Activated CD8-positive, alpha-beta memory T cell treated with anti-CD3 and anti-CD28 coated beads for 4 hours (primary cell): ENCODE measurements at regions not wholly inside any gene's neighbourhood (a gene's known extent, or its start where the extent isn't known, plus 50 kb on each side); places are given as distances from the start of the nearest gene placed in this dataset.
"Not testable (repeated sequence)": the region's sequence is repeated elsewhere in the genome, so short reads cannot be mapped to it uniquely, and the experiment has no call there.

Experiments
- DNase-seq, 2 donors: peaks; one replicate each; pipeline ENCODE4 v3.0.0-alpha.2; 2020; ENCODE audit warnings: low read depth in 2 of 2

DNA sequence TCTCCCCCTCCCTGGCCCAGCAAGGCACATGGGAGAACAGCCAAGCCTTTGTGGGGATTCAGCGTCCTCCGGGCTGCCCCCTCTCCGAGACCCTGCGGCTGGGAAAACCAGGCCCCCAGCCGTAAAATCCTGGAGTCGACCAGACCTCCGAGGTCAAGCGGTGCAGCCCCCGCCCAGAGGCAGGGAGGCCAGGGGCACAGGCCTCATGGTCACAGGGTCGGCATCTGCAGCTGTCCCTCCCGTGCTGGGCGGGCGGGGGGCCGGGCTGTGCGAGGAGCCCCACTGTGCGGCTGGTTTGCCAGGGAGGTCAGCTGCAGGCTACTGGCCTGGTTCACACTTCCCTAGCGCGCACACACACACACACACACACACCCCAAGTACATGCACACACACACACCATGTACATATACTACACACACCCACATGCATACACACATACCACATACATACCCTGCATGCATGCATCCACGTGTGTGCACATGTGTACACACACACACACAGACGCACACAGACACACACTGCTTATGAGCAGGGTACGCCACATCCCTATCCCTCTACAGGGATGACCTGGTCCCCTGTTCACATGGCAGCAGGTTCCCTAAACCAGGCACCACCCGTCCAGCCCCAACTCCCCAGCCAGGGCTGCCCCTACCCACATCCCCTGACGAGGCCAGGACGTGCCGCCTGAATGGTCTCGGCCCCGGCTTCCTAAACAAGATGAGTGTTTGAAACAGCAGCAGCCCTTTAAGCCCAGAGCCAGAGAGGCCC, 108.9 kb upstream of the CIBAR2 start:
- DNase-seq, result no peak

DNA sequence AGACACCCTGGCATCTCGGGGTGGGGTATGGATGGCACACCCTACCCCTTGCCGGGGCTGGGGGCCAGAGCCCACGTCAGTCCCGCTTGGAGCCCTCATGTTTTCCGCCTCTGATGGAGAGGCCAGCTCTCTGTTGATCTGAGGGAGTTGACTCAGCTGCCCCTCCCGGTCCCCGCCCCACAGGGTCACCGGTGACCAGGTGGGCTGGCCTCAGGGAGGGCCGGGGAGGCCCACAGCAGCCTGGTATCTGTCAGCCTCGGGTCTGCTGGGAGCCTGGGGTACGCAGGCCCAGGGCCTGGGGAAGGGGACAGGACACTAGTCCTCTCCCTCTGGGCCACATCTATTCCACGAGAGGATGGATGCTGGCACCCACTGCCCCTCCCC, 109.5 kb upstream of the CIBAR2 start:
- no peak for DNase-seq

GRCh38 chr16:85222155-85222863, 110.0 kb upstream of the CIBAR2 start:
- DNase-seq, result no peak

DNA sequence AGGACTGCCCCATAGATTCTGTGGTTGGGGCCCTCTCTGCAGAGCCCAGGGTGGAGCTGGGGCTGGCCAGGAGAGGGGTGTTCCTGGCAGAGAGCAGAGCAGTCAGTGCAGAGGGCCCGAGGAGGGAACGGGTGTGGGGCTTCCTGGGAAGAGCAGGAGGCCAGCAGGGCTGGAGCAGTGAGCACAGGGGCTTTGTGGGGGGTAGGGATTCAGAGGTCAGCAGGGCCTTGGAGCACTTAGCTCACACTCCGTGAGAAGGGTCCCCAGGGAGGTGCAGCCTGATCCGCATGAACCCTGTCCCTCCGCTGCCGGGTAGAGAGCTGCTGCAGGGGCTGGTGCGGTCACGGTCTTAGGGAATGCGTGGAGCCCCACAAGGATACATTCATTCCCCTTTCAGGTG, 113.0 kb upstream of the CIBAR2 start:
- no peak for DNase-seq

DNA sequence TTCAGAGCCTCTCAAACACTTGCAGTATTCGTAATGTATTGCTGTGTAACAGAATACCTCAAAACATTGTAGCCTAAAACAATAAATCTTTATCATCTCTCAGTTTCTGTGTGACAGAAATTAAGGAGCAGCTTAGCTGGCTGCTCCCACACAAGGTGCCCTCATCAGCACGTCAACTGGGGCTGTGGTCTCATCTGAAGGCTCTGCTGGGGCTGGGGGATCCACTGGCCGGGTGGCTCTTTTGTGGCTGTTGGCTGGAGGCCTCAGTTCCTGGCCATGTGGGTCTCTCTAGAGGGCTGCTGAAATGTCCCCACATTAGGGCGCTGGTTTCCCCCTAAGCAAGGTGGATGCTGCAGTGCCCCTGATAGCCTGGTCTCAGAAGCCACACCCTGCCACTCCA, 113.4 kb upstream of the CIBAR2 start:
- DNase-seq, result no peak

GRCh38 chr16:85227084-85227945, 115.0 kb upstream of the CIBAR2 start:
- DNase-seq, result no peak

- DNase-seq, result no peak
Measured at GRCh38 chr16:85227946-85228862, 115.9 kb upstream of the CIBAR2 start.

GRCh38 chr16:85228970-85229430, 116.7 kb upstream of the CIBAR2 start:
- no peak for DNase-seq

DNA sequence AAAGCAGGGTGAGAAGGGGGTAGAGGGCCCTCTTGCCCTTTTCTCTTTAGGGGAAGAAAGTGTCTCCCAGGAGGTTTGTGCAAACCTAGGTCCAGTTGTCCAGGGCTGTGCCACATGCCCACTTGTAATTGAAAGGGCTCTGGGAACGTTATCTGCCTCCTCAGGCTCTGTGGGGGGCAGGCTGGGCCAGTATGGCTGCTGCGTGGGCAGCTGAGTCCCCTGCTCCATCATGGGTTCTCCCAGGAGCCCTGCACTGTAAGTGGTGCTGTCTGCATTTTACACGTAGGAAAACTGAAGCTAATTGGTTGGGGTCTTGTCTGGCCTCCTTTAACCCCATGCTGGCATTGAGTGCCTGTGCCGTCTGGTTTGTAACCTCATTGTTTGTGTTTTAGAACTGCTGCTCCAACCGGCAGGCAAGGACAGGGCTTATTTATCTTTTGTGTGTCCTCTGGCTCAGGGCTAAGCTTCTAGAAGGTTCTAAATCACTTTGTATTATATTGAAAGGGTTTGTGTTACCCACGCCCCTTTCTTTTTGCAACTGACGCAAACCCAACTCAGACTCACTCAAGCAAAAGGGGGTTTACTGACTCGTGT, 117.7 kb upstream of the CIBAR2 start:
- DNase-seq, result no peak

GRCh38 chr16:85230764-85231383, 118.6 kb upstream of the CIBAR2 start:
- not testable (repeated sequence) for DNase-seq

DNA sequence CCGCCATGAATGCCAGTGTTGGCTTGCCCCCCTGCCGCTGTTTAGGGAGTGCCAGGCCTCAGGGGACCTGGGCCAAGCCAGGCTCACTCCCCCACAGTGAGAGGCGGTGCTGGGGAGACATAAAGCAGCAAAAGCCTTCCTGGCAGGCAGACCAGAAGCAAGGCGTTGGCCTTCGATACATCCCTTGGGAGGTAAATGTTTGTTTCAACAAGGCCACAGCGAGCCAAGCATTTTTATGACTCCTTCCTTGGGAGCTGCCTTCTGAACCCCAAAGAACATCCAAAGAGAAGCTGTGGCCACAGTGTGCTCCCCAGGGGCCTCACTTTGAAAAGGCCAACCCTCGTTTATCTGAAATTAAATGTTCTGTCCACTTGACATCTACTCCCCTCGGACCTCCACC, 119.7 kb upstream of the CIBAR2 start:
- no peak for DNase-seq

GRCh38 chr16:85232369-85233142, 120.3 kb upstream of the CIBAR2 start:
- DNase-seq, result no peak

- no peak for DNase-seq
Measured at GRCh38 chr16:85233516-85233915, 121.2 kb upstream of the CIBAR2 start.

DNA sequence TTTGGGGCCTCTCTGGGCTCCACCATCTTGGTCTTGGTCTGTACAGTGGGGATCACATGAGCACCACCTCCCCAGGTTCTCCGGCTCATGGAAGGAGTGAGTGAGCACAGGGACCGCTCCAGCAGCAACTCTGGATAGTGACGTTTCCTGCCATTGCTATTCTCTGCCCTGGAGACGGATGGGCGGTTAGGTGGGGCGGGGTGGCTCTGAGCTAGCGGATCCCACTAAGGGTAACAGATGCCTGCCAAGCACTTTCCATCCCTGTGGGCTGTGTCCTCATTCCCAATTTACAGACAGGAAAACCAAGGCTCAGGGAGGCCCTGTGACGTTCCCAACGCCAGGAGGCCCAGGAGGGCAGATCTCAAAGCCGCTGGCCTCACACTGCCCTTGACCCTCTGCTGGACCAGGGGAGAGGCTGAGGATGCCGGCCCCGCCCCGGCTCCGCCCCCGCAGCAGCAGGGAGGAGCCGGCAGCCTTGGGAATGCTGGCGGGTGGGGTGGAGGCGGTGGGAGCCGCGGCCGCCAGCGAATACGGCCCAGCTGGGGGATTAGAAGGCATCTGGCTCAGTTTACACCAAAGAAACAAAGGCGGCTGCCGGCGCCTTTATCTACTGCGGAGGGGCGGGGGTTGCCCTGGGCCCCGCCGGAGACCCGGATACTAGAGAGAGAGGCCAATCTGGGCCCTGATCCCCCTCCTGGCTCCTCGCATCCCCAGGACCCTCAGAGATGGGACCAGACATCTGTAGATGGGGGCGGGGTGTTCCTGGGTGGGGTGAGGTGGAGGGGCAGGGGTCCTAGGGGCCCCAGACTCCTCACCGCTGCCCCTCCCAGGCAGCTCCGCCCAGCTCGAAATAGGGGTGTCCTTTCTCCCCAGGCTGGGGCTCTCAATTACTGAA, 122.3 kb upstream of the CIBAR2 start:
- DNase-seq, result no peak

DNA sequence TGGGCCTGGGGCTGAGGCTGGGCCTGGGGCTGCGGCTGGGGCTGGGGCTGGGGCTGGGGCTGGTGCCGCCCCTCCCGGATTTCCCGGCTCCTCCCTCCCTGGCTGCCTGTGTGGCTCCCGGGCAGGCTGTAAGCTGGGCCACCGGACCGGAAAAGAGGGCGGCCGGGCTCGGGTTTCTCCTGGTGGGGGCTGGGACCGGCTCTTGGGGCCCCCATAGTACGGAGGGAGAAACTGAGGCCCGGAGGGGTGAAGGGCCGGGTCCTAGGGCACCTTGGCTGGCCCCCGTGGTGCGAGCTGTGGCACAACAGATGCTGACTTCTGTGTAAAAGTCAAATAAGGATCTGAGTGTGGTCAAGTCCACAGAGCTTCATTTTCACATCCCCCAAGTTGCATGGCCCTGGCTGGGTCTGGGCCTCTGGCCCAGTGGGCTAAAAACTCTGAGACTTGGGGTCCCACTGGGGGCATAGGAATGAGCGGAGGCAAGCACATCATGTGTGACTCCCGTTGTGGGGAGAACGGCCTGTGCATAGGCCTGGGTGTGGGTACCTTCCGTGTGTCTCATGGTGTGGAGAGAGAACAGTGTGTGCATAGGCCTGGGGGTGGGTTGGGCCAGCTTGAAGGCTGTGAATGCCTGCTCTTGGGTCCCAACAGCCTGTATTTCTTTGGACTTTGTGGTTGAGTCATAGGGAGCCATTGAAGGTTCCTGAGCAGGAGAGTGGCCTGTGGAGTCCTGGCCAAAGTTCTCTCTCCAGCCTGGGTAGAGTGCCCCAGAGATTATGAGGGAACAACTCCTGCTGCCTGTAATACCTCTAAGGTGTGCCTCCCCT, 123.9 kb upstream of the CIBAR2 start:
- DNase-seq, result no peak

GRCh38 chr16:85236818-85237150, 124.5 kb upstream of the CIBAR2 start:
- no peak for DNase-seq

DNA sequence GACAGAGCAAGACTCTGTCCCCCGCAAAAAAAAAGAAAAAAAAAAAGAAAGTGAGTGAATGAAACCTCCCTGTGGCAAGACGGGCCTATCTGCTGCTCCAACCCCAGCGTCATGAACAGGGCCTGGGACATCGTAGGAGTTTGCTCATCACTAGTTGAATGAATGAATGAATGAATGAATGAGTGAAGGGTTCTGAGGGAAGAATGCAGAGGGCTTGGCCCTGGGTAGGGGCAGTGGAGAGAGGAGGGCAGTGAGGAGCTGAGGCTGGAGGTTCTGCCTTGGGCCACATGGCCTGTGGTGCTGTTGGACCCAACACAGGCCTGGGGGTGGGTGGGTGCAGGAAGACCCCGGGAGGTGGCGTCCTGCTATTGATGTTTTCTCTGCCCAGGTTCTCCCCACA, 125.5 kb upstream of the CIBAR2 start:
- no peak for DNase-seq

DNA sequence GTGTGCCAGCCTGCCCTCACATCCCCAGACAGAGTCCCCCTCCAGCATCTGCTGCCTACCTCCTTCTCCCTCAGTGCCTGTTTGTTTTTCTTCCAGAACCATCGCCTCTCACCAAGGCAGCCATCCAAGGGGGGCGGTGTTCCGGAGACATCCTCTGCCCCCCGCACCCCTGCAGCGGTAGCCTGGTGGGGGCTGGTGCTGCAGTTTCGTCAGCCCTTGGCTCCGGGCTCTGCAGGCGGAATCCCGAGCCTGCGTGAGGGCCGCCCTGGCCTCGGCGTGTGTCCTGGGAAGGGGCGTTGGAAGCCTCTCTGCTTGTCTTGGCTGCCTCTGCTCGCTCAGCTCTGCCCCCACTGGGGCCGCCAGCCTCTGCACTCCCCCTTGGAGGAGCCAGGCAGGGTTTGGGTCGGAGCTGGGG, 126.0 kb upstream of the CIBAR2 start:
- DNase-seq, result no peak
